Pancreas (tissue), 10 donors: ENCODE measurements at regions not wholly inside any gene's neighbourhood (a gene's known extent, or its start where the extent isn't known, plus 50 kb on each side); places are given as distances from the start of the nearest gene placed in this dataset.

Experiments
- ATAC-seq, 4 donors: fragments of 200-7000 bp; cut with Tn5 transposase; one replicate each; pipeline versions ENCODE4 v1.8.0 to v1.9.1; 2020; ENCODE audit warnings: mild to moderate bottlenecking in 4 of 4, moderate library complexity in 4 of 4
- DNase-seq, 6 donors: peaks; one replicate each; pipeline ENCODE4 v3.0.0-alpha.2; 2020
- FAIRE-seq: peaks from 2 replicates; lab custom pipeline; 2012; peaks lifted over from hg19 to GRCh38; lab: Jason Lieb, UNC
- H3K27ac ChIP-seq, 4 donors: fragments of 200-600 bp; sonication (generic); 1 replicate in 3 of 4; 2 replicates in 1 of 4; pipeline versions ENCODE4 v1.5.0 to v1.8.0; 2020
- H3K27me3 ChIP-seq, 4 donors: fragments of 200-600 bp; one replicate each; pipeline ENCODE4 v1.8.0; 2021
- H3K36me3 ChIP-seq, 3 donors: fragments of 200-600 bp; sonication (generic) in 1 of 3; one replicate each; pipeline versions ENCODE4 v1.5.0 to v1.8.0; 2020 to 2021
- H3K4me1 ChIP-seq, 3 donors: fragments of 200-600 bp; one replicate each; pipeline ENCODE4 v1.8.0; 2021
- H3K4me3 ChIP-seq, 4 donors: fragments of 200-600 bp; sonication (generic) in 2 of 4; one replicate each; pipeline versions ENCODE4 v1.5.0 to v1.8.0; 2020 to 2021
- H3K9me3 ChIP-seq, 4 donors: fragments of 200-600 bp; one replicate each; pipeline ENCODE4 v1.8.0; 2021
- WGBS, 2 donors: extraction: QIAGEN DNeasy Blood & Tissue Kit; methylation state at CpG; one replicate each; pipeline ENCODE4 v1.1.7; 2013; 5-methylcytosine and 5-hydroxymethylcytosine counted together
- intact Hi-C, 3 donors: fragments of 100-400 bp; cut with DNase I; formaldehyde crosslinking; loops; one replicate each; pipeline versions ENCODE4 v1.11.1 to v1.14.2; 2022
- TF ChIP-seq, protein P1 (sequence below), 4 donors: fragments of 200-600 bp; sonication (generic) in 3 of 4; IDR thresholded peaks; one replicate each; pipeline versions ENCODE4 v1.5.0 to v1.8.0; 2021; ENCODE audit warnings: antibody characterized with exemption in 4 of 4
- donor health status: healthy with polysubstance abuse.
- donor health status: DM: no; HTN: no; CAD: no; lungs with moderate emphysema.
- donor health status: DM: no; HTN: no; CAD: no.
- donor health status: control.
- donor health status: control.
- donor health status: Bipolar disorder and iron deficiency.
- donor health status: DM: yes; HTN: yes; CAD: no.
- donor health status: DM: no; HTN: no; CAD: no.
- donor health status: DM: no; HTN: no; CAD: no.
- donor health status: DM: yes; HTN: yes; CAD: no.

DNA sequence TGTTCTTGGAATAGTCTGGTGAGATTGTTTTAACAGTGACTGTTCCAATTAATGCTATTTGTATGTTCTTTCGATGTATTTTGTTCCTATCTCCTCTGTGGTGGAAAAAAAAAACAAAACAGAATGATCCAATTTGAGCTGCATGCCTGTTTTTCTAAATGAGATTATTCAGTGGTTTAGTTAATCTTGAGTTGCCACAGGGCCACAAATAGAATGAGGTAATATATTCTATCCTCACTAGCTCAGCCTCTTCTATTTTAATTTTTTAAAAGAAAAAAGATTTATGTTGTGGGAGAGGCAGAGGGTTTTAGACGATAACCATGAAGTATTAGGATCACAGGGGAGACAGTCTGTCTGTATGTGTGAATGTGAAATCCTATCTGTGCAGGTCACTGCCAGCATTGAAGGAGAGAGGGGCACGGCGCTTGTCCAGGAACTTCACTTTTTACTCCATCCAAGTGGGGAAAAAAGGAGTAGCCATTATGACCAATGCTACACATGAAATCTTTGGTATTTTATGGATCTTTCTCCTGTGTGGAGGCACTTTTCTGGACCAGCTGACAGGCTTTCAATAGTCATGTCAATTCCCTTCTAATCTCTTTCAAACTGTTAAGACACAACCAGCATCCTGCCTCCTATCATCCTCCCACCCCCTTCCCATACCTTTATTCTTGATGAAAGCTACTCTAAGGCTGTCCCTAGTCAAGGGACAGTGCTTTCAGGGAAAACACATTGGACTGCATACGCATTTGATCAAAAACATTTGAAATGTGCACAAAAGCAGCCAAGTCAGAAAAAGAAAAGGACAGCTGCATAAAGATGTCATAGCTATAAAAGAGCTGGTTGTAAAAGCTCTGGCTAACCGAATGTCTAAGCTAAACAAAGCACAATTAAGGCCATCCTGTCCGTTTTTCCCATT lies 1063.8 kb upstream of the INTU start:
- ATAC-seq (no peak), DNase-seq (no peak), FAIRE-seq (no peak)
- Histone ChIP-seq H3K4me1 (no peaks in the 10 kb centered on the region), H3K9me3 (no peaks in the 10 kb centered on the region), H3K36me3 (no peaks in the 10 kb centered on the region), H3K4me3 (no peak overlapping the region), H3K27me3 (no peaks in the 10 kb centered on the region), H3K27ac (no peak overlapping the region)
- TF ChIP-seq, protein P1, sequence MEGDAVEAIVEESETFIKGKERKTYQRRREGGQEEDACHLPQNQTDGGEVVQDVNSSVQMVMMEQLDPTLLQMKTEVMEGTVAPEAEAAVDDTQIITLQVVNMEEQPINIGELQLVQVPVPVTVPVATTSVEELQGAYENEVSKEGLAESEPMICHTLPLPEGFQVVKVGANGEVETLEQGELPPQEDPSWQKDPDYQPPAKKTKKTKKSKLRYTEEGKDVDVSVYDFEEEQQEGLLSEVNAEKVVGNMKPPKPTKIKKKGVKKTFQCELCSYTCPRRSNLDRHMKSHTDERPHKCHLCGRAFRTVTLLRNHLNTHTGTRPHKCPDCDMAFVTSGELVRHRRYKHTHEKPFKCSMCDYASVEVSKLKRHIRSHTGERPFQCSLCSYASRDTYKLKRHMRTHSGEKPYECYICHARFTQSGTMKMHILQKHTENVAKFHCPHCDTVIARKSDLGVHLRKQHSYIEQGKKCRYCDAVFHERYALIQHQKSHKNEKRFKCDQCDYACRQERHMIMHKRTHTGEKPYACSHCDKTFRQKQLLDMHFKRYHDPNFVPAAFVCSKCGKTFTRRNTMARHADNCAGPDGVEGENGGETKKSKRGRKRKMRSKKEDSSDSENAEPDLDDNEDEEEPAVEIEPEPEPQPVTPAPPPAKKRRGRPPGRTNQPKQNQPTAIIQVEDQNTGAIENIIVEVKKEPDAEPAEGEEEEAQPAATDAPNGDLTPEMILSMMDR (IDR thresholded peaks at IDR 0.05), result no peak
- WGBS, 2 donors, result 53 to 66% methylated on average over 7 of the region's 7 CpGs
- intact Hi-C loops, result no loop called here

DNA sequence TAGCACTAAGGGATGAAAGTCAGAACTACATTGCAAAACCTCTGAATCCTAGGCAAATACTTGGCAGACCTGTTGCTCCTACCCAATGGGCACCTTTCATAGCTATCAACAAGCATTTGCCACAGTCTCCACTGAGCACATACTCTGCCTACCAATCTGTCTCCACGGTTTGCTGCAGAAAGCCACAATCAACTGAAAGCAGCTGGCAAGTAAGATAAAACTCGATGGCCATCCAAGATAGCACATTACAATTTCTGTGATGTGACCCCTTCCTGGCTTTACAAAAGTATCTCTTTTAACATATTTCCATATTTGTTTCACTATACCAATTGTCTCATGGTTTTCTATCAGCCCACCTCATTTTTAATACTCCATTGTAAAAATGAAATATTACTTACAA lies 1060.5 kb upstream of the INTU start:
- no peak for DNase-seq
- Histone ChIP-seq H3K27ac (no peak overlapping the region), H3K36me3 (no peaks in the 10 kb centered on the region), H3K27me3 (no peaks in the 10 kb centered on the region), H3K4me3 (no peak overlapping the region), H3K9me3 (no peaks in the 10 kb centered on the region), H3K4me1 (no peaks in the 10 kb centered on the region)
- TF ChIP-seq, protein P1 (IDR thresholded peaks at IDR 0.05), result no peak
- intact Hi-C loops, result no loop called here
- WGBS, 2 donors, result 27 to 57% methylated on average over 2 of the region's 2 CpGs
- no peak for ATAC-seq
- no peak for FAIRE-seq

DNA sequence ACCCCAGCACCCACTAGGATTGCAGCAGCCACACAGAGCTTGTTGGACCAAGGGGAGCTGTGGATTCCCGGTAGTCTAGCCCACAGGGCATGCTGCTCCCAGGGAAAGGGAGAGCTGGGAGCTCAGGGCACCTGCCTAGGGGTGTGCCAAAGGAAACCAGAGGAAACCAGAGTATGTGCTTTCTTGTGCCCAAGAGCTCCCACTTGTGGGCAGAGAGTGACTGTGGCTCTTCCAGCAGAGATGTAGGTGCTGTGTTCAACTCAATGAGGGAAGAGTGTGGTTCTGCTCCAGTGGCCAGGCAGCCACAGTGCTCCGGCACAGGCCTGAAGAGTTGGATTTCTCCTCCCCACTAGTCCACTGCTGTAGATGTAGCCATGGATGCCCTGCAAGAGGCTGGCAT lies 1050.0 kb upstream of the INTU start:
- no peak for FAIRE-seq
- WGBS, 2 donors, result 68 to 77% methylated on average over 2 of the region's 2 CpGs
- intact Hi-C loops, result no loop called here

DNA sequence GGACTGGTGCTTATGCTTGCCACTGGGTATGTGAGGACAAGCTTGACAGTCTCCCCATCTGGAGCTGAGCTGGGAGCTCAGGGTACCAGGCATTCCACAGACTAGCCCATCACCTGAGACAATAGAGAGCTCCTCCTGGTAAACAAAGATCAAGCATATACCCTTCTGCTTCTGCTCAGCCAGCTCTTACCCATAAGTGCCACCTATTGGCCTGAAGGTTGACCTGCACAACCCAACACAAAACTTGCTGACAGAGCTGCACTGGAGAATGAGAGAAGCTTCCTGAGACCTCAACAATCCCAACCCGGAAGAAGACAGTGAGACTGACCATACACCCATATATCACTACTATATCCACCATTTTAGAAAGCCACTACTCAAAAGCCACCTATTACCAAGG lies 1049.2 kb upstream of the INTU start:
- Histone ChIP-seq H3K27me3 (no peaks in the 10 kb centered on the region), H3K9me3 (no peaks in the 10 kb centered on the region), H3K36me3 (no peaks in the 10 kb centered on the region), H3K4me1 (no peaks in the 10 kb centered on the region), H3K27ac (no peak overlapping the region), H3K4me3 (no peak overlapping the region)
- intact Hi-C loops, result no loop called here
- TF ChIP-seq, protein P1 (IDR thresholded peaks at IDR 0.05), result no peak
- ATAC-seq (no peak), DNase-seq (no peak), FAIRE-seq (no peak)
- WGBS, 2 donors, result 41 to 48% methylated on average over 1 of the region's 1 CpG

More for the DNA sequence above, 1050.0 kb upstream of the INTU start:
- DNase-seq (peak in 2 of 6 donors; percentile 4 to 17), ATAC-seq (no peak)
- no peak overlapping the region for H3K4me3 ChIP-seq
- H3K27ac ChIP-seq, result no peak overlapping the region
- TF ChIP-seq, protein P1 (IDR thresholded peaks at IDR 0.05), result no peak
- H3K9me3 ChIP-seq, result no peaks in the 10 kb centered on the region
- H3K36me3 ChIP-seq, result no peaks in the 10 kb centered on the region
- H3K27me3 ChIP-seq, result no peaks in the 10 kb centered on the region
- no peaks in the 10 kb centered on the region for H3K4me1 ChIP-seq

DNA sequence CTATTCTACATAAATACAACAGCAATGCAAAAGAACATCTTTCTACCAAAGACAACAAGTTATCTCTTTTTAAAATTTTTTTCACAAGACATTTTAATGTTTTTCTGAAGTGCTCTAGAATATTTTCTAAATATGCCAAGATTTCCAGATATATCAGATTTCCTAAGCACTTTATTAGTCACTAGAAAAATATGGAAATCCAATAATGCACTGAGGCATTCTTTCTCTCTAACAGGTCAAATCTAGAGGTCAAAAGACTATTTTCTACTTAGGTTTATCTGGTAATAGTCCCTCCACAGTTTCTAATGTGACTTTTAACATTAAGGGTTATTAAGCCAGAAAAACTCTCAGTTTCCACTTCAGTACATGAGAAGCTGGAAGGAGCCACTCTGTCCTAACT lies 1041.2 kb upstream of the INTU start:
- TF ChIP-seq, protein P1 (IDR thresholded peaks at IDR 0.05), result no peak
- H3K4me3 ChIP-seq, result no peak overlapping the region
- intact Hi-C loops, result no loop called here
- no peaks in the 10 kb centered on the region for H3K27me3 ChIP-seq
- FAIRE-seq, result no peak
- no peaks in the 10 kb centered on the region for H3K9me3 ChIP-seq
- H3K27ac ChIP-seq, result no peak overlapping the region
- no peak for ATAC-seq
- H3K4me1 ChIP-seq, result no peaks in the 10 kb centered on the region
- DNase-seq, result no peak
- no peaks in the 10 kb centered on the region for H3K36me3 ChIP-seq
